PC-9 (cell line): ENCODE measurements at regions not wholly inside any gene's neighbourhood (a gene's known extent, or its start where the extent isn't known, plus 50 kb on each side); places are given as distances from the start of the nearest gene placed in this dataset.
A peak's percentile ranks its signal among the peaks of the same experiment; 100 is the strongest.
"Not testable (repeated sequence)": the region's sequence is repeated elsewhere in the genome, so short reads cannot be mapped to it uniquely, and the experiment has no call there.

ENCODE experiments used
- BruUV-seq: library from RNA; stranded (reverse); fragments of 400-500 nt; replicated peaks from 2 replicates; lab custom pipeline; 2021; lab: Mats Ljungman, UMichigan
- CTCF ChIA-PET: fragments of 300-600 bp; sonication (Branson Sonifier 250); formaldehyde crosslinking; loops from one replicate; lab custom pipeline; 2022; ENCODE audit warnings: antibody characterized with exemption; lab: Charles Lee
- POLR2A ChIA-PET: fragments of 300-600 bp; sonication (Branson Sonifier 250); formaldehyde crosslinking; loops from one replicate; lab custom pipeline; 2022; ENCODE audit warnings: antibody characterized with exemption; ENCODE audit not compliant: unreplicated experiment; lab: Charles Lee
- DNase-seq, 2 experiments: peaks; one replicate each; pipeline versions ENCODE4 v3.0.0 to v3.0.0-alpha.2; 2015 to 2022; ENCODE audit warnings: mixed read lengths in 1 of 2
- H2AFZ ChIP-seq: fragments of 200-600 bp; sonication (generic); 2 replicates; pipeline ENCODE4 v1.8.1; 2017; ENCODE audit warnings: antibody characterized with exemption
- H3F3A ChIP-seq: fragments of 200-600 bp; sonication (generic); 2 replicates; pipeline ENCODE4 v1.8.1; 2017; ENCODE audit warnings: antibody characterized with exemption, mild to moderate bottlenecking, low read depth; ENCODE audit not compliant: insufficient read depth
- H3K27ac ChIP-seq: fragments of 200-600 bp; sonication (generic); 2 replicates; pipeline ENCODE4 v1.6.1; 2016; ENCODE audit warnings: mixed run types
- H3K27me3 ChIP-seq: fragments of 200-600 bp; sonication (generic); 2 replicates; pipeline ENCODE4 v1.6.1; 2016; ENCODE audit warnings: low read depth, mixed run types; ENCODE audit not compliant: insufficient read depth
- H3K36me3 ChIP-seq: fragments of 200-600 bp; sonication (generic); 2 replicates; pipeline ENCODE4 v1.6.1; 2016; ENCODE audit warnings: low read depth, mixed run types
- H3K4me1 ChIP-seq: fragments of 200-600 bp; sonication (generic); replicated peaks from 2 replicates; pipeline ENCODE4 v1.6.1; 2016; ENCODE audit warnings: mixed run types; ENCODE audit not compliant: insufficient read depth
- H3K4me2 ChIP-seq: fragments of 200-600 bp; sonication (generic); 2 replicates; pipeline ENCODE4 v1.6.1; 2017; ENCODE audit warnings: mixed run types
- H3K4me3 ChIP-seq: fragments of 200-600 bp; sonication (generic); 2 replicates; pipeline ENCODE4 v1.6.1; 2016; ENCODE audit warnings: mixed run types
- H3K79me2 ChIP-seq: fragments of 200-600 bp; sonication (generic); 2 replicates; pipeline ENCODE4 v1.6.1; 2017; ENCODE audit warnings: low read depth, mixed run types
- H3K9me2 ChIP-seq: fragments of 200-600 bp; sonication (generic); 2 replicates; pipeline ENCODE4 v1.8.1; 2017; ENCODE audit warnings: mild to moderate bottlenecking; ENCODE audit not compliant: insufficient read depth
- H3K9me3 ChIP-seq: fragments of 200-600 bp; sonication (generic); 2 replicates; pipeline ENCODE4 v1.8.1; 2016; ENCODE audit warnings: low read depth; ENCODE audit not compliant: insufficient read depth
- H4K20me1 ChIP-seq: fragments of 200-600 bp; sonication (generic); 2 replicates; pipeline ENCODE4 v1.8.1; 2017; ENCODE audit not compliant: insufficient read depth
- EZH2 ChIP-seq: fragments of 200-600 bp; sonication (generic); IDR thresholded peaks from 2 replicates; pipeline ENCODE4 v1.8.0; 2017; ENCODE audit warnings: antibody characterized with exemption, low read depth
- intact Hi-C: fragments of 100-400 bp; cut with micrococcal nuclease; formaldehyde crosslinking; loops from one replicate; pipeline ENCODE4 v1.10.0; 2022; ENCODE audit not compliant: unreplicated experiment
- TF ChIP-seq, protein P1 (sequence below): fragments of 200-600 bp; sonication (generic); conservative IDR thresholded peaks from 2 replicates; pipeline ENCODE4 v1.6.1; 2017; ENCODE audit warnings: mixed run types, antibody characterized with exemption, mild to moderate bottlenecking, moderate library complexity

DNA sequence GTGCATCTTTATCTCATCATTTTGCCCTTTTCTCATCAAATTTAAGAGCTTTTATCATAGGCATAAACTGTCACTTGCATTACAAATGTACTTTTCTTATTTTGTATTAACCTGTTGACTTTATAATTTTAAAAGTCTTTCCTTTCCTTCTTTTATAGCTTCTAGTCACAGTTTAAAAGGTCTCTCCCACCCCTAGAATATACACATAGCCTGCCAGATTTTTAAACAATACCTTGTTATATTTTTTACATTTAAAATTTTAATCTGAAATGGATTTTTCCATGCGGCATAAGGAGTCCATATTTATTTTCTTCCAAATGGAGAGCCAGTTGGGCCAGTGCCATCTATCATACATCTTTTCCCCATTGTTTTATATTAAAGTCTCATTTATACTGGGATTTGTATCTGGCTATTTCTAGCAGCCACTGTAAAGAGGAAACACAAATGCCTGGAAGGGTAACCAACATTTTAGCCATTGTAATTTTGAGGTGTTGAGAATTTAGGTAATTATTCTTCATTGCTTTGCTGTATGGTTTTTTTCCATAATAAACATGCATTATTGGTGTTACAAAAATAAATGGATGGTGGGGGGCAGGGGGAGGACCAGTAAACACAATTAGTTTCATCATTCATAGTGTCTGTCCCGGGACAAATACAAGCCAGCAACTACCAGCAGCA is 92.8 kb downstream of the CCDC71L start:
- no peak for DNase-seq
- H4K20me1 ChIP-seq = no peaks in the 10 kb centered on the region
- H3K27me3 ChIP-seq = no peaks in the 10 kb centered on the region
- H3K36me3 ChIP-seq = no peaks in the 10 kb centered on the region
- H3F3A ChIP-seq = peaks cover 19% of the 10 kb centered on the region
- ChIA-PET POLR2A (interaction anchor here (0.6 to 0.7 kb wide), 3 partner anchors 10 to 138 kb away, joined by 4 to 5 read pairs (median 4); no protein-coding TSS in a partner anchor), CTCF (interaction anchor here (0.6 to 1.3 kb wide), 5 partner anchors 25 to 457 kb away, joined by 3 to 9 read pairs (median 4); no protein-coding TSS in a partner anchor)
- no peaks in the 10 kb centered on the region for H3K79me2 ChIP-seq
- intact Hi-C loops = loop anchor here (1.0 to 2.0 kb wide), 2 partner anchors 25 to 207 kb away; no protein-coding TSS in a partner anchor
- peaks cover 34% of the 10 kb centered on the region for H3K4me1 ChIP-seq
- BruUV-seq = TSS peak; percentile 57
- no peak for TF ChIP-seq EZH2
- TF ChIP-seq, protein P1, sequence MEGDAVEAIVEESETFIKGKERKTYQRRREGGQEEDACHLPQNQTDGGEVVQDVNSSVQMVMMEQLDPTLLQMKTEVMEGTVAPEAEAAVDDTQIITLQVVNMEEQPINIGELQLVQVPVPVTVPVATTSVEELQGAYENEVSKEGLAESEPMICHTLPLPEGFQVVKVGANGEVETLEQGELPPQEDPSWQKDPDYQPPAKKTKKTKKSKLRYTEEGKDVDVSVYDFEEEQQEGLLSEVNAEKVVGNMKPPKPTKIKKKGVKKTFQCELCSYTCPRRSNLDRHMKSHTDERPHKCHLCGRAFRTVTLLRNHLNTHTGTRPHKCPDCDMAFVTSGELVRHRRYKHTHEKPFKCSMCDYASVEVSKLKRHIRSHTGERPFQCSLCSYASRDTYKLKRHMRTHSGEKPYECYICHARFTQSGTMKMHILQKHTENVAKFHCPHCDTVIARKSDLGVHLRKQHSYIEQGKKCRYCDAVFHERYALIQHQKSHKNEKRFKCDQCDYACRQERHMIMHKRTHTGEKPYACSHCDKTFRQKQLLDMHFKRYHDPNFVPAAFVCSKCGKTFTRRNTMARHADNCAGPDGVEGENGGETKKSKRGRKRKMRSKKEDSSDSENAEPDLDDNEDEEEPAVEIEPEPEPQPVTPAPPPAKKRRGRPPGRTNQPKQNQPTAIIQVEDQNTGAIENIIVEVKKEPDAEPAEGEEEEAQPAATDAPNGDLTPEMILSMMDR = no peak
- peak overlapping the region; percentile 63 for H3K4me2 ChIP-seq
- H3K4me3 ChIP-seq = no peak overlapping the region
- H3K9me2 ChIP-seq = no peaks in the 10 kb centered on the region; the same call in 1 of the 2 replicates
- peak overlapping the region; percentile 99 for H3K27ac ChIP-seq
- 0 out of 2 replicates have a peak overlapping the region, but pooled peaks have one; percentile 14 for H2AFZ ChIP-seq
- H3K9me3 ChIP-seq = no peaks in the 10 kb centered on the region; the same call in 1 of the 2 replicates

DNA sequence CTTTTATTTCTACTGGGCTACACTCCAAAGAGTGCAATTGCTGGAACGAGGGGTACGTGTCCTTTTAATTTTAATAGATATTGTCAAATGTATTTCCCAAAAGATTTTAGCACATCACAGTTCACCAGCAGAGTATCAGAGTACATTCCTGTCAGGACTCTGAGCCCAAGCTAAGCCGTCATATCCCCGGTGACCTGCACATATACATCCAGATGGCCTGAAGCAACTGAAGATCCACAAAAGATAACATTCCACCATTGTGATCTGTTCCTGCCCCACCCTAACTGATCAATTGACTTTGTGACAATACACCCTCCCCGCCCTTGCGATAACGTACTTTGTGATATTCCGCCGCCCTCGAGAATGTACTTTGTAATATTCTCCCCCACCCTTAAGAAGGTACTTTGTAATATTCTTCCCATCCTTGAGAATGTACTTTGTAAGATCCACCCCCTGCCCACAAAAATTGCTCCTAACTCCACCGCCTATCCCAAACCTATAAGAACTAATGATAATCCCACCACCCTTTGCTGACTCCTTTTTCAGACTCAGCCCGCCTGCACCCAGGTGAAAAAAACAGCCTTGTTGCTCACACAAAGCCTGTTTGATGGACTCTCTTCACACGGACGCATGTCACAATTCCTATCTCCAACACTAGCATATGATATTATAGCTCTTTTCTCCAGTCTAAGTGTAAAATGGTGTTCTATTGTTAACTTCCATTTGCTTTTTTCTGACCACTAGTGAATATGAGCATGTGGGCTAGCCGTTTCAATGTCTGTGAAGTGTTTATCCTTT is 93.6 kb downstream of the CCDC71L start:
- H3K9me3 ChIP-seq, H4K20me1 ChIP-seq, BruUV-seq, H2AFZ ChIP-seq, H3K27me3 ChIP-seq, H3K79me2 ChIP-seq, H3K36me3 ChIP-seq, H3K9me2 ChIP-seq, DNase-seq, H3K4me3 ChIP-seq: not testable (repeated sequence)
- H3K27ac ChIP-seq = peak overlapping the region; percentile 99
- peaks cover 34% of the 10 kb centered on the region for H3K4me1 ChIP-seq
- ChIA-PET POLR2A (interaction anchor here (0.6 kb wide), 1 partner anchor 213 kb away, joined by 3 read pairs; no protein-coding TSS in a partner anchor), CTCF (interaction anchor here (0.6 kb wide), 1 partner anchor 24 kb away, joined by 9 read pairs; no protein-coding TSS in a partner anchor)
- H3K4me2 ChIP-seq = peak overlapping the region; percentile 63
- intact Hi-C loops = loop anchor here (1.0 to 2.0 kb wide), 2 partner anchors 25 to 208 kb away; no protein-coding TSS in a partner anchor
- H3F3A ChIP-seq = peaks cover 19% of the 10 kb centered on the region

DNA sequence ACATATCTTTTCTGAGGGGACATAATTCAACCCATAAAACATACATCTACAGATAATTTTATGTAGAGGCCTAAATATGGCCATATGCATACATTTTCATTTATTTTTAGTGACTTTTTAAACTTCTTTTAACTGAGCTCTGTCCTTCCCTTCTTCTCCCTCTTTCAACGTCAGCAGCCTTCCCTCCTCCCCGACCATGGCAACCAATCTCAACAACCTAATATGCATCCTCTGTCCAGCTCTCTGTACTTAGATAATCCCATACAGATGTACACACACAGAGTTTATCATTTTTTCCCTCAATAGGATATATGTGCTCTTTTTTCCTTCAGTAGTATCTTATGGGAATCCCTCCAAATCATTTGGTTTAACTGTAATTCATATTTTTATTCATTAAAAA is 94.3 kb downstream of the CCDC71L start:
- CTCF ChIA-PET = no interaction called here
- Histone ChIP-seq H3K4me1 (peaks cover 34% of the 10 kb centered on the region), H4K20me1 (no peaks in the 10 kb centered on the region), H3K79me2 (no peaks in the 10 kb centered on the region), H3K27me3 (no peaks in the 10 kb centered on the region), H3F3A (peaks cover 19% of the 10 kb centered on the region), H2AFZ (no peak overlapping the region), H3K27ac (no peak overlapping the region), H3K36me3 (no peaks in the 10 kb centered on the region), H3K9me3 (no peaks in the 10 kb centered on the region; the same call in 1 of the 2 replicates), H3K4me3 (no peak overlapping the region), H3K9me2 (no peaks in the 10 kb centered on the region; the same call in 1 of the 2 replicates), H3K4me2 (no peak overlapping the region)
- no TSS peak for BruUV-seq
- POLR2A ChIA-PET = no interaction called here
- no peak for TF ChIP-seq EZH2
- TF ChIP-seq, protein P1 = no peak
- no peak for DNase-seq
- intact Hi-C loops = no loop called here
